PC-3 (cell line): ENCODE measurements at regions not wholly inside any gene's neighbourhood (a gene's known extent, or its start where the extent isn't known, plus 50 kb on each side); places are given as distances from the start of the nearest gene placed in this dataset.
"Not testable (repeated sequence)": the region's sequence is repeated elsewhere in the genome, so short reads cannot be mapped to it uniquely, and the experiment has no call there.

Experiments used
- ATAC-seq: fragments of 200-7000 bp; cut with Tn5 transposase; 2 replicates; pipeline ENCODE4 v1.9.1; 2020; ENCODE audit warnings: mild to moderate bottlenecking, moderate library complexity
- BruUV-seq: library from RNA; stranded (reverse); fragments of 400-500 nt; replicated peaks from 2 replicates; lab custom pipeline; 2021; lab: Mats Ljungman, UMichigan
- CTCF ChIA-PET: fragments of 300-600 bp; sonication (Branson Sonifier 250); formaldehyde crosslinking; loops from one replicate; lab custom pipeline; 2022; ENCODE audit warnings: antibody characterized with exemption; lab: Charles Lee
- POLR2A ChIA-PET: fragments of 300-600 bp; sonication (Branson Sonifier 250); formaldehyde crosslinking; loops from one replicate; lab custom pipeline; 2022; ENCODE audit warnings: antibody characterized with exemption; ENCODE audit not compliant: unreplicated experiment; lab: Charles Lee
- DNase-seq: peaks from one replicate; pipeline ENCODE4 v3.0.0-alpha.2; 2015
- H2AFZ ChIP-seq: fragments of 300-600 bp; sonication (generic); 2 replicates; pipeline ENCODE4 v1.6.0; 2016; ENCODE audit warnings: antibody characterized with exemption, low read length
- H3F3A ChIP-seq: fragments of 300-600 bp; sonication (generic); one replicate; pipeline ENCODE4 v1.6.0; 2017; ENCODE audit warnings: antibody characterized with exemption, low read length, control low read depth, mild to moderate bottlenecking; ENCODE audit not compliant: unreplicated experiment
- H3K27ac ChIP-seq: fragments of 300-600 bp; sonication (generic); 2 replicates; pipeline ENCODE4 v1.5.1; 2016; ENCODE audit warnings: mild to moderate bottlenecking, low read length
- H3K27me3 ChIP-seq: fragments of 300-600 bp; sonication (generic); 2 replicates; pipeline ENCODE4 v1.6.1; 2016; ENCODE audit warnings: low read length, mixed read lengths
- H3K36me3 ChIP-seq: fragments of 300-600 bp; sonication (generic); 2 replicates; pipeline ENCODE4 v1.6.1; 2016; ENCODE audit warnings: low read depth, mixed run types, low read length, mixed read lengths
- H3K4me1 ChIP-seq: fragments of 300-600 bp; sonication (generic); 2 replicates; pipeline ENCODE4 v1.5.1; 2016; ENCODE audit warnings: low read length; ENCODE audit not compliant: insufficient read depth
- H3K4me2 ChIP-seq: fragments of 300-600 bp; sonication (generic); 2 replicates; pipeline ENCODE4 v1.6.0; 2016; ENCODE audit warnings: low read length
- H3K4me3 ChIP-seq: fragments of 300-600 bp; sonication (generic); 2 replicates; pipeline ENCODE4 v1.5.1; 2016; ENCODE audit warnings: mild to moderate bottlenecking, low read length, mixed read lengths
- H3K79me2 ChIP-seq: fragments of 300-600 bp; sonication (generic); 2 replicates; pipeline ENCODE4 v1.6.1; 2017; ENCODE audit warnings: low read length, mixed read lengths
- H3K9ac ChIP-seq: fragments of 300-600 bp; sonication (generic); 2 replicates; pipeline ENCODE4 v1.6.0; 2016; ENCODE audit warnings: mild to moderate bottlenecking, low read length
- H3K9me2 ChIP-seq: fragments of 300-600 bp; sonication (generic); replicated peaks from 2 replicates; pipeline ENCODE4 v1.6.1; 2016; ENCODE audit warnings: mixed run types, low read length, mixed read lengths
- H3K9me3 ChIP-seq: fragments of 300-600 bp; sonication (generic); 2 replicates; pipeline ENCODE4 v1.6.1; 2016; ENCODE audit warnings: low read length, mixed read lengths
- H4K20me1 ChIP-seq: fragments of 300-600 bp; sonication (generic); 2 replicates; pipeline ENCODE4 v1.6.1; 2016; ENCODE audit warnings: low read length, mixed read lengths
- EZH2 ChIP-seq: fragments of 300-600 bp; sonication (generic); IDR thresholded peaks from one replicate; pipeline ENCODE4 v1.6.1; 2017; ENCODE audit warnings: antibody characterized with exemption, mild to moderate bottlenecking, low read length; ENCODE audit not compliant: unreplicated experiment
- EZH2phosphoT487 ChIP-seq: fragments of 300-600 bp; sonication (generic); IDR thresholded peaks from 2 replicates; pipeline ENCODE4 v1.6.1; 2018; ENCODE audit warnings: mild to moderate bottlenecking, antibody characterized with exemption, low read length, borderline replicate concordance
- intact Hi-C: fragments of 100-400 bp; cut with micrococcal nuclease; formaldehyde crosslinking; loops from 2 replicates; pipeline ENCODE4 v1.9.0; 2023
- TF ChIP-seq, protein P1 (sequence below): fragments of 300-600 bp; sonication (generic); conservative IDR thresholded peaks from 2 replicates; pipeline ENCODE4 v1.5.1; 2017; ENCODE audit warnings: antibody characterized with exemption, low read depth, mild to moderate bottlenecking, low read length

DNA sequence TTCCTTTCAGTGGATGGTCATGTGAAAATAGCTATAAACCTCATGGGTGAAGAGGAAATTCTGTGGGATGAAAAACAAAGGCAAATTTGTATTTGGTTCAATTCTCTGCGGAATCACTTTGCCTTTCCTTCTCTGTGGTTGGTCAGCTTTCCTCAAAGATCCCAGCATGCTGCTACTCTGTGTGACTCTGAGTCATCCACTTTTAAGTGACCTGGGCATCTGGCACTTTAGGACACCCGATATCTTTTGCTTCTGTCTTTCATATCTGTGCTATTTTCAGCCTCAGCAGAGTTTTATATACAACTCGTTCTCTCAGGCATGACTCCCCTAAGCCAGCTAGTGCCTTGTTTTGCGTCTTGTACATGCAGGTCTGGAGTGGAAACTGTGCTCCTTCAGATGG lies 217.0 kb upstream of the PIEZO2 start:
- TF ChIP-seq, protein P1, sequence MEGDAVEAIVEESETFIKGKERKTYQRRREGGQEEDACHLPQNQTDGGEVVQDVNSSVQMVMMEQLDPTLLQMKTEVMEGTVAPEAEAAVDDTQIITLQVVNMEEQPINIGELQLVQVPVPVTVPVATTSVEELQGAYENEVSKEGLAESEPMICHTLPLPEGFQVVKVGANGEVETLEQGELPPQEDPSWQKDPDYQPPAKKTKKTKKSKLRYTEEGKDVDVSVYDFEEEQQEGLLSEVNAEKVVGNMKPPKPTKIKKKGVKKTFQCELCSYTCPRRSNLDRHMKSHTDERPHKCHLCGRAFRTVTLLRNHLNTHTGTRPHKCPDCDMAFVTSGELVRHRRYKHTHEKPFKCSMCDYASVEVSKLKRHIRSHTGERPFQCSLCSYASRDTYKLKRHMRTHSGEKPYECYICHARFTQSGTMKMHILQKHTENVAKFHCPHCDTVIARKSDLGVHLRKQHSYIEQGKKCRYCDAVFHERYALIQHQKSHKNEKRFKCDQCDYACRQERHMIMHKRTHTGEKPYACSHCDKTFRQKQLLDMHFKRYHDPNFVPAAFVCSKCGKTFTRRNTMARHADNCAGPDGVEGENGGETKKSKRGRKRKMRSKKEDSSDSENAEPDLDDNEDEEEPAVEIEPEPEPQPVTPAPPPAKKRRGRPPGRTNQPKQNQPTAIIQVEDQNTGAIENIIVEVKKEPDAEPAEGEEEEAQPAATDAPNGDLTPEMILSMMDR, result no peak
- TF ChIP-seq EZH2, result no peak
- TF ChIP-seq EZH2phosphoT487, result no peak
- no peak overlapping the region for H3K9ac ChIP-seq
- H3K27ac ChIP-seq, result no peak overlapping the region
- no TSS peak for BruUV-seq
- no peaks in the 10 kb centered on the region for H4K20me1 ChIP-seq
- H3K9me2 ChIP-seq, result no peaks in the 10 kb centered on the region
- CTCF ChIA-PET, result no interaction called here
- ATAC-seq, result no peak
- H3K9me3 ChIP-seq, result no peaks in the 10 kb centered on the region
- no peak overlapping the region for H3K4me3 ChIP-seq
- peaks cover 40% of the 10 kb centered on the region for H3K27me3 ChIP-seq
- no peaks in the 10 kb centered on the region for H3K4me1 ChIP-seq
- H3K4me2 ChIP-seq, result no peak overlapping the region
- no peaks in the 10 kb centered on the region for H3F3A ChIP-seq
- intact Hi-C loops, result no loop called here
- no peak for DNase-seq
- POLR2A ChIA-PET, result no interaction called here
- H3K36me3 ChIP-seq, result no peaks in the 10 kb centered on the region
- no peak overlapping the region for H2AFZ ChIP-seq
- H3K79me2 ChIP-seq, result no peaks in the 10 kb centered on the region

DNA sequence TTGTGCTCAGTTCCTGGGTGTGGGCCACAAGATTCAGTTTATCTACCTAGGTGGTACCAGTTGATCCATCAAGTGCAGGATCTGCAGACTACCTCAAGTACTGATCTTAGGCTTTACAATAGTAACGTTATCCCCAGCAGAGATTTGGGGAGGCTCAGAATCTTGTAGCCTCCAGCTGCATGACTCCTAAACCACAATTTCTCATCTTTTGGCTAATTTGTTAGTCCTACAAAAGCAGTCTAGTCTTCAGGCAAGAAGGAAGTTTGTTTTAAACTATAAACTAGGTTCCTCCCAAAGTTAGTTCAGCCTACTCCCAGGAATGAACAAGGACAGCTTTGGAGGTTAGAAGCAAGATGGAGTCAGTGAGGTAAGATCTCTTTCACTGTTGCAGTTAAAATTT lies 213.5 kb upstream of the PIEZO2 start:
- Histone ChIP-seq H3K9me3 (no peaks in the 10 kb centered on the region), H2AFZ (no peak overlapping the region), H3K9me2 (no peaks in the 10 kb centered on the region), H3K36me3 (no peaks in the 10 kb centered on the region), H3K27ac (no peak overlapping the region), H4K20me1 (no peaks in the 10 kb centered on the region), H3F3A (no peaks in the 10 kb centered on the region), H3K9ac (no peak overlapping the region), H3K4me3 (no peak overlapping the region), H3K79me2 (no peaks in the 10 kb centered on the region), H3K4me2 (no peak overlapping the region), H3K27me3 (peaks cover 13% of the 10 kb centered on the region), H3K4me1 (no peaks in the 10 kb centered on the region)
- CTCF ChIA-PET, result no interaction called here
- no peak for TF ChIP-seq EZH2
- TF ChIP-seq, protein P1, result no peak
- TF ChIP-seq EZH2phosphoT487, result no peak
- DNase-seq (no peak), ATAC-seq (no peak)
- POLR2A ChIA-PET, result no interaction called here
- intact Hi-C loops, result no loop called here
- BruUV-seq, result no TSS peak

DNA sequence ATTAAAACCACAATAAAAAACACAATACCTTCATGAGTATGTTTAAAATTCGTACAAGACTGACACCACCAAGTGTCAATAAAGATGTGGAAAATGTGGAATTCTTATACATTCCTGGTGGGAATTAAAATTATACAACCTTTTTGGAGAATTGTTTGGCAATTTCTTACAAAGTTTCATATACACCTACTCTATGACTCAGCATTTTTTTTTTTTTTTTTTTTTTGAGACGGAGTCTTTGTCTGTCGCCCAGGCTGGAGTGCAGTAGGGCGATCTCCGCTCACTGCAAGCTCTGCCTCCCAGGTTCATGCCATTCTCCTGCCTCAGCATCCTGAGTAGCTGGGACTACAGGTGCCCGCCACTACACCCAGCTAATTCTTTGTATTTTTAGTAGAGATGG lies 212.5 kb upstream of the PIEZO2 start:
- H3K9me3 ChIP-seq, ATAC-seq, H3K79me2 ChIP-seq, DNase-seq, H4K20me1 ChIP-seq, H3K9ac ChIP-seq, intact Hi-C loops, H3K4me3 ChIP-seq, H3K4me1 ChIP-seq, H2AFZ ChIP-seq, H3K36me3 ChIP-seq, POLR2A ChIA-PET, BruUV-seq, H3F3A ChIP-seq, H3K4me2 ChIP-seq, H3K9me2 ChIP-seq, H3K27ac ChIP-seq, CTCF ChIA-PET, H3K27me3 ChIP-seq: not testable (repeated sequence)
